Loucy (cell line): ENCODE measurements at regions not wholly inside any gene's neighbourhood (a gene's known extent, or its start where the extent isn't known, plus 50 kb on each side); places are given as distances from the start of the nearest gene placed in this dataset.

Source experiments
- CTCF ChIP-seq: fragments of 200-600 bp; sonication (generic); conservative IDR thresholded peaks from 2 replicates; pipeline ENCODE4 v1.5.1; 2014; ENCODE audit warnings: mild to moderate bottlenecking, antibody characterized with exemption, low read length
- EZH2phosphoT487 ChIP-seq: fragments of 200-600 bp; IDR thresholded peaks from 2 replicates; pipeline ENCODE4 v1.6.1; 2018; ENCODE audit warnings: antibody characterized with exemption, mild to moderate bottlenecking, moderate library complexity, borderline replicate concordance

DNA sequence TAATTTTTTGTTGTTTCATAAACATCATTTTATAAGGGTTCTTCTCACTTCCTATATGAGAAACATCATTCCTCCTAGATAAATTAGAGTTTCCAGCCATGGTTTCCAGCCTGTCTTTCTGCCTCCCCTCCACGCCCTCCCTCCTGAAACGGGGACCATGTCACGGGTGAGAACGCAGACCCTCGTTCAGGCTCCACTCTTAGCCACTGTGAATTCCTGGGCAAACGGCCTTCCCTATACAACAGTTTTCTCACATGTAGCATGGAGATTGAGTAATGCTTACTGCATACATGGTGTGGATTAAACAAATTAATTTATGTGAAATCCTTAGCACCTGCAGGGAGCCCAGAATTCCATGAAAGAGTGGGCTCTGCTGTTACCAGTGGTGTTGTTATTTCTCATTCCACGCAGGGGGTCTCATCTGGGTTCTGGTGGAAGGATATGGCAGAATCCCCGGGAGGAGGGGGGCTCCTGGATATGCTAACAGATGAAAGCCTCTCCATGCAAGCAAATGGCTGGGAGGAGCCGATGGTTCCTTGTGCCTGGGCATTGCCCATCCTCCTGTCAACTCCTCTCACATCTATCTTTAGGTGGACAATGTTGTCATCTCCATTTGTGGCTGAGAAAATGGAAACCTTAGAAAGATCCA, 54.0 kb upstream of the TWIST2 start:
- no peak for TF ChIP-seq CTCF
- no peak for TF ChIP-seq EZH2phosphoT487
